ENCODE measurements at regions not wholly inside any gene's neighbourhood (a gene's known extent, or its start where the extent isn't known, plus 50 kb on each side); places are given as distances from the start of the nearest gene placed in this dataset.
A peak's percentile ranks its signal among the peaks of the same experiment; 100 is the strongest.

- no peak for DNase-seq (ENCODE audit: low read depth)
- TF ChIP-seq CTCF (IDR thresholded peaks at IDR 0.05; ENCODE audit: insufficient read depth, low read length) = no peak
- no peak overlapping the region for H3K4me3 ChIP-seq (ENCODE audit: low read depth, low read length)
These were observed 146.0 kb upstream of the STMND1 start for GRCh38 chr6:16955899-16956298.

DNA sequence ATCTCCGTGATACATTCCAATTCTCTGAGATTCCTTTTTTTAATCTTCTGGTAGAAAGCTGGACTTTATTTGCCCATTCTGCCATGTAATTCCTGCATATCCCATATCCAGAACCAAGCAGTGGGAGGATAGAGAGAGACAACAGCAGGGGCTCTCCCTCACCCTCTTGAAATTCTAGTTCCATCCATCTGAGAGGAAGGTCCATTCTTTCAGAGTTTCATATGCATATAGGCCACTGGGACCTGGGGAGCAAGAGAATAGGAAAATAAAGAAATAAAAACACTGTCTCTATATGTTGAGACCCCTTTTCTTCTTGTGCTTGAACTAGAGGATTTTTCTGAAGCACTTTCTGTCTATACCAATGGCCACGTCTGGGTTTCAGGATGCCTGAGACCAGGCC is 147.9 kb upstream of the STMND1 start:
- H3K4me3 ChIP-seq (ENCODE audit: low read depth, low read length) = no peak overlapping the region
- DNase-seq (ENCODE audit: low read depth) = no peak
- no peak for TF ChIP-seq CTCF (IDR thresholded peaks at IDR 0.05; ENCODE audit: insufficient read depth, low read length)

DNA sequence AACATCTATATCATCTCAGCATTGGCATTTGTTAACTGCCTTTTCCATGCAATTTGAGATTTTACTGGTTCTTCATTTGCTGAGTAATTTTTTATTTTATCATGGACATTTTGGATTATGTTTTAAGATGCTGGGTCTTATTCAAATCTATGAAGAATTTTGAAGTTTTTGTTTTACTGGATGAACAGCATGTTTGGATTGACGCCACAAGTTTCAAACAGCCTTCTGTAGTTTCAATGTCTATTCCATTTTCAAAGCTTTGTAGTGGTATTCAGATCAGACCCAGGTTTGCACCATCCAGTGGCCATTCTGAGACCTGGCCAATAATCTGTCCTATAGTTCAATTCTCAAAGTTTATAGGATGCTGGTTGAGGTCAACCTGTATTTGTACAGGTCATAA is 148.4 kb upstream of the STMND1 start:
- DNase-seq (ENCODE audit: low read depth) = no peak
- TF ChIP-seq CTCF (IDR thresholded peaks at IDR 0.05; ENCODE audit: insufficient read depth, low read length) = no peak
- H3K4me3 ChIP-seq (ENCODE audit: low read depth, low read length) = no peak overlapping the region

- no peak for TF ChIP-seq CTCF (IDR thresholded peaks at IDR 0.05; ENCODE audit: insufficient read depth, low read length)
- peak; percentile 12 for DNase-seq (ENCODE audit: low read depth)
- no peak overlapping the region for H3K4me3 ChIP-seq (ENCODE audit: low read depth, low read length)
These were observed 150.9 kb upstream of the STMND1 start for GRCh38 chr6:16950825-16951495.

- TF ChIP-seq CTCF (IDR thresholded peaks at IDR 0.05; ENCODE audit: insufficient read depth, low read length) = no peak
- H3K4me3 ChIP-seq (ENCODE audit: low read depth, low read length) = no peak overlapping the region
- DNase-seq (ENCODE audit: low read depth) = peak; percentile 74
These were observed 151.5 kb upstream of the STMND1 start for GRCh38 chr6:16950302-16950701.

- H3K4me3 ChIP-seq (ENCODE audit: low read depth, low read length) = no peak overlapping the region
- no peak for TF ChIP-seq CTCF (IDR thresholded peaks at IDR 0.05; ENCODE audit: insufficient read depth, low read length)
- DNase-seq (ENCODE audit: low read depth) = peak; percentile 94
These were observed 152.1 kb upstream of the STMND1 start for GRCh38 chr6:16949716-16950115.

DNA sequence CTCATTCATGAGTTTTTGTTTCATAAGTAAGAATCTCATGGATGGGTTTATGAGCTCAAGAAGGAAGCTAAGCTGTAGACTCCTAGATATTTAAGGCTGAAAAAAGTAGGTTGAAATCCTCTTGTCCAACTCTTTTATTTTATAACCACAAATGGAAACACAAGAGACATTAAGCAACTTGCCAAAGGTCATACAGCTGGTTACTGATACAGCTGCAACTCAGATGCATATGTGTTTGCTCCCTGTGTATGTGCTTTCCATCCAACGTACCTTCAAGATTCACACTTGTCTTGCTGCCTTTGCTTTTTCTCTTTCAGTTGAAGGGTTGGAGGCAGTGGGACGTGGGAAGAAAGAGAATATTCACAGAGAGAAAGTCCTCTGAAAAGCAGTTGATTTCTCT is 153.5 kb upstream of the STMND1 start:
- peak; percentile 31 for DNase-seq (ENCODE audit: low read depth)
- no peak overlapping the region for H3K4me3 ChIP-seq (ENCODE audit: low read depth, low read length)
- no peak for TF ChIP-seq CTCF (IDR thresholded peaks at IDR 0.05; ENCODE audit: insufficient read depth, low read length)
